AG09309 (cell line): ENCODE measurements at regions not wholly inside any gene's neighbourhood (a gene's known extent, or its start where the extent isn't known, plus 50 kb on each side); places are given as distances from the start of the nearest gene placed in this dataset.

Experiments used
- DNase-seq: peaks from one replicate; pipeline ENCODE4 v3.0.0-alpha.2; 2010; ENCODE audit warnings: low read depth
- H3K4me3 ChIP-seq: 2 replicates; pipeline ENCODE4 v1.5.1; 2011; ENCODE audit warnings: mild to moderate bottlenecking, low read depth, low read length, moderate library complexity; ENCODE audit not compliant: control insufficient read depth
- CTCF ChIP-seq: IDR thresholded peaks from 2 replicates; pipeline ENCODE4 v1.5.1; 2011; ENCODE audit warnings: mild to moderate bottlenecking, low read depth, low read length, inconsistent platforms; ENCODE audit not compliant: insufficient read depth, control insufficient read depth; ENCODE audit errors: missing control alignments

GRCh38 chr10:100625816-100626215, 90.1 kb downstream of the HIF1AN start:
- no peak overlapping the region for H3K4me3 ChIP-seq
- no peak for TF ChIP-seq CTCF
- DNase-seq: no peak

- DNase-seq: no peak
- no peak for TF ChIP-seq CTCF
Observed at GRCh38 chr10:100628061-100628460, 92.3 kb downstream of the HIF1AN start.

GRCh38 chr10:100631192-100631591, 95.4 kb downstream of the HIF1AN start:
- no peak for DNase-seq
- no peak for TF ChIP-seq CTCF
- H3K4me3 ChIP-seq: no peak overlapping the region

More at GRCh38 chr10:100628061-100628460, 92.3 kb downstream of the HIF1AN start:
- H3K4me3 ChIP-seq: no peak overlapping the region

GRCh38 chr10:100632027-100632426, 96.3 kb downstream of the HIF1AN start:
- no peak for TF ChIP-seq CTCF
- no peak overlapping the region for H3K4me3 ChIP-seq
- DNase-seq: no peak

- no peak for DNase-seq
- no peak for TF ChIP-seq CTCF
- no peak overlapping the region for H3K4me3 ChIP-seq
Observed at GRCh38 chr10:100634034-100634433, 98.3 kb downstream of the HIF1AN start.

GRCh38 chr10:100636848-100637553, 101.3 kb downstream of the HIF1AN start:
- no peak for DNase-seq
- TF ChIP-seq CTCF: no peak
- no peak overlapping the region for H3K4me3 ChIP-seq
